ENCODE measurements at regions not wholly inside any gene's neighbourhood (a gene's known extent, or its start where the extent isn't known, plus 50 kb on each side); places are given as distances from the start of the nearest gene placed in this dataset.

GRCh38 chr12:59389968-59390576 is 205.8 kb upstream of the SLC16A7 start:
- no peak for TF ChIP-seq CTCF (IDR thresholded peaks at IDR 0.05)
- no peak for TF ChIP-seq EP300 (IDR thresholded peaks at IDR 0.05)
- no peak for TF ChIP-seq POLR2A (IDR thresholded peaks at IDR 0.05)

Data from stomach (tissue), 4 donors.